Hepatocyte (in vitro differentiated cells): ENCODE measurements at regions not wholly inside any gene's neighbourhood (a gene's known extent, or its start where the extent isn't known, plus 50 kb on each side); places are given as distances from the start of the nearest gene placed in this dataset.

Experiments
- DNase-seq: peaks from one replicate; pipeline ENCODE4 v3.0.0-alpha.2; 2016; ENCODE audit warnings: low spot score
- H2AFZ ChIP-seq: fragments of 200-600 bp; sonication (generic); 2 replicates; pipeline ENCODE4 v1.6.0; 2016; ENCODE audit warnings: antibody characterized with exemption, mild to moderate bottlenecking
- H3K27ac ChIP-seq: fragments of 200-600 bp; sonication (generic); 2 replicates; pipeline ENCODE4 v1.5.1; 2016; ENCODE audit warnings: mild to moderate bottlenecking
- H3K27me3 ChIP-seq: fragments of 200-600 bp; sonication (generic); 2 replicates; pipeline ENCODE4 v1.6.1; 2016
- H3K36me3 ChIP-seq: fragments of 200-600 bp; sonication (generic); replicated peaks from 2 replicates; pipeline ENCODE4 v1.5.1; 2016; ENCODE audit warnings: low read depth; ENCODE audit not compliant: insufficient read depth
- H3K4me1 ChIP-seq: fragments of 200-600 bp; sonication (generic); 2 replicates; pipeline ENCODE4 v1.5.1; 2016; ENCODE audit warnings: mild to moderate bottlenecking, moderate library complexity; ENCODE audit not compliant: insufficient read depth
- H3K4me2 ChIP-seq: fragments of 200-600 bp; sonication (generic); 2 replicates; pipeline ENCODE4 v1.6.0; 2016
- H3K4me3 ChIP-seq: fragments of 200-600 bp; sonication (generic); 2 replicates; pipeline ENCODE4 v1.5.1; 2016; ENCODE audit warnings: mild to moderate bottlenecking
- H3K79me2 ChIP-seq: fragments of 200-600 bp; sonication (generic); 2 replicates; pipeline ENCODE4 v1.6.0; 2017; ENCODE audit warnings: mild to moderate bottlenecking
- H3K9me2 ChIP-seq: fragments of 200-600 bp; sonication (generic); replicated peaks from 2 replicates; pipeline ENCODE4 v1.6.0; 2017; ENCODE audit warnings: mild to moderate bottlenecking; ENCODE audit not compliant: insufficient read depth
- H3K9me3 ChIP-seq: fragments of 200-600 bp; sonication (generic); 2 replicates; pipeline ENCODE4 v1.5.1; 2016; ENCODE audit warnings: low read depth, mild to moderate bottlenecking
- H4K20me1 ChIP-seq: fragments of 200-600 bp; sonication (generic); 2 replicates; pipeline ENCODE4 v1.6.0; 2016; ENCODE audit warnings: mild to moderate bottlenecking; ENCODE audit not compliant: insufficient read depth, poor library complexity, severe bottlenecking
- CTCF ChIP-seq: fragments of 200-600 bp; sonication (generic); IDR thresholded peaks from 2 replicates; pipeline ENCODE4 v1.5.1; 2016; ENCODE audit warnings: antibody characterized with exemption, mild to moderate bottlenecking; ENCODE audit not compliant: poor library complexity
- EZH2 ChIP-seq: fragments of 200-600 bp; sonication (generic); IDR thresholded peaks from 2 replicates; pipeline ENCODE4 v1.6.1; 2016; ENCODE audit warnings: antibody characterized with exemption, mild to moderate bottlenecking, borderline replicate concordance
- EZH2phosphoT487 ChIP-seq: fragments of 200-600 bp; sonication (generic); IDR thresholded peaks from one replicate; pipeline ENCODE4 v1.6.1; 2018; ENCODE audit warnings: antibody characterized with exemption, mild to moderate bottlenecking, low read depth, moderate library complexity; ENCODE audit not compliant: unreplicated experiment, severe bottlenecking
- WGBS: methylation state at CpG from one replicate; pipeline ENCODE4 v1.1.6; 2016; ENCODE audit warnings: low lambda C conversion rate; ENCODE audit errors: missing lambda C conversion rate; 5-methylcytosine and 5-hydroxymethylcytosine counted together

GRCh38 chr9:2526071-2526828 lies 95.3 kb upstream of the VLDLR start:
- Histone ChIP-seq H4K20me1 (no peaks in the 10 kb centered on the region), H3K9me3 (no peaks in the 10 kb centered on the region), H3K36me3 (no peaks in the 10 kb centered on the region), H2AFZ (no peak overlapping the region), H3K4me3 (no peak overlapping the region), H3K4me1 (no peaks in the 10 kb centered on the region), H3K4me2 (no peak overlapping the region), H3K9me2 (no peaks in the 10 kb centered on the region), H3K27me3 (no peaks in the 10 kb centered on the region), H3K79me2 (no peaks in the 10 kb centered on the region), H3K27ac (no peak overlapping the region)
- no peak for DNase-seq
- WGBS = 80% methylated on average over 2 of the region's 2 CpGs
- TF ChIP-seq CTCF (no peak), EZH2 (no peak), EZH2phosphoT487 (no peak)

GRCh38 chr9:2531481-2531880 lies 90.1 kb upstream of the VLDLR start:
- no peak overlapping the region for H3K4me2 ChIP-seq
- no peaks in the 10 kb centered on the region for H4K20me1 ChIP-seq
- H3K27me3 ChIP-seq = no peaks in the 10 kb centered on the region
- H3K4me1 ChIP-seq = no peaks in the 10 kb centered on the region
- no peak overlapping the region for H3K27ac ChIP-seq
- no peaks in the 10 kb centered on the region for H3K79me2 ChIP-seq
- H3K36me3 ChIP-seq = no peaks in the 10 kb centered on the region
- H3K4me3 ChIP-seq = no peak overlapping the region
- WGBS = 93% methylated on average over 4 of the region's 4 CpGs
- TF ChIP-seq EZH2 = no peak
- TF ChIP-seq CTCF = no peak
- TF ChIP-seq EZH2phosphoT487 = no peak
- no peaks in the 10 kb centered on the region for H3K9me3 ChIP-seq
- no peak for DNase-seq
- H3K9me2 ChIP-seq = no peaks in the 10 kb centered on the region
- no peak overlapping the region for H2AFZ ChIP-seq

- Histone ChIP-seq H4K20me1 (no peaks in the 10 kb centered on the region), H3K36me3 (no peaks in the 10 kb centered on the region), H3K4me3 (no peak overlapping the region), H3K9me2 (no peaks in the 10 kb centered on the region), H2AFZ (no peak overlapping the region), H3K9me3 (no peaks in the 10 kb centered on the region), H3K4me2 (no peak overlapping the region), H3K4me1 (no peaks in the 10 kb centered on the region), H3K79me2 (no peaks in the 10 kb centered on the region), H3K27me3 (no peaks in the 10 kb centered on the region), H3K27ac (no peak overlapping the region)
- no peak for TF ChIP-seq CTCF
- TF ChIP-seq EZH2 = no peak
- no peak for TF ChIP-seq EZH2phosphoT487
- DNase-seq = no peak
- 90% methylated on average over 2 of the region's 2 CpGs for WGBS
Measured at GRCh38 chr9:2536511-2536910, 85.1 kb upstream of the VLDLR start.
